GM12878 (cell line): ENCODE measurements at regions not wholly inside any gene's neighbourhood (a gene's known extent, or its start where the extent isn't known, plus 50 kb on each side); places are given as distances from the start of the nearest gene placed in this dataset.

ENCODE experiments used
- ATAC-seq: fragments of 200-7000 bp; cut with Tn5 transposase; 3 replicates; pipeline ENCODE4 v1.9.1; 2020; ENCODE audit warnings: mild to moderate bottlenecking, moderate library complexity
- BruUV-seq: library from RNA; stranded (reverse); fragments of 400-500 nt; replicated peaks from 2 replicates; lab custom pipeline; 2021; lab: Mats Ljungman, UMichigan
- CTCF ChIA-PET: fragments of 300-600 bp; sonication (Branson Sonifier 250); formaldehyde crosslinking; extraction: SDS; loops from one replicate; lab custom pipeline; 2021; ENCODE audit warnings: inconsistent platforms; lab: Yijun Ruan, JAX
- POLR2A ChIA-PET: fragments of 350-600 bp; formaldehyde crosslinking; extraction: SDS; loops from one replicate; lab custom pipeline; 2021; ENCODE audit warnings: inconsistent platforms; lab: Charles Lee
- RAD21 ChIA-PET: fragments of 300-600 bp; sonication (Branson Sonifier 250); formaldehyde crosslinking; loops from one replicate; lab custom pipeline; 2023; ENCODE audit warnings: antibody characterized with exemption; ENCODE audit not compliant: unreplicated experiment; lab: Charles Lee
- SMC1A ChIA-PET: fragments of 300-600 bp; sonication (Branson Sonifier 250); formaldehyde crosslinking; loops from one replicate; lab custom pipeline; 2023; ENCODE audit not compliant: unreplicated experiment, uncharacterized antibody; lab: Charles Lee
- DNase-seq: peaks from one replicate; pipeline ENCODE4 v3.0.0-alpha.2; 2011; ENCODE audit warnings: low read depth, low spot score
- FAIRE-seq: peaks from 3 replicates; lab custom pipeline; 2011; peaks lifted over from hg19 to GRCh38; lab: Jason Lieb, UNC
- H2AFZ ChIP-seq: 2 replicates; pipeline ENCODE4 v1.6.0; 2011; ENCODE audit warnings: low read depth, low read length, control low read depth; ENCODE audit not compliant: control insufficient read depth
- H3K27ac ChIP-seq: 2 replicates; pipeline ENCODE4 v1.5.1; 2011; ENCODE audit warnings: control low read depth; ENCODE audit not compliant: control insufficient read depth, insufficient read depth
- H3K27me3 ChIP-seq, 2 experiments: replicated peaks in 1 of 2; 2 replicates each; pipeline versions ENCODE4 v1.6.0 to v1.6.1; 2011; ENCODE audit warnings: low read length in 1 of 2; ENCODE audit not compliant: control insufficient read depth in 2 of 2, insufficient read depth in 2 of 2
- H3K36me3 ChIP-seq, 2 experiments: 2 replicates each; pipeline ENCODE4 v1.5.1; 2011; ENCODE audit warnings: low read length in 1 of 2; ENCODE audit not compliant: control insufficient read depth in 2 of 2, insufficient read depth in 2 of 2
- H3K4me1 ChIP-seq: 2 replicates; pipeline ENCODE4 v1.6.1; 2011; ENCODE audit warnings: mild to moderate bottlenecking, low read length, moderate library complexity, mixed read lengths; ENCODE audit not compliant: control insufficient read depth, insufficient read depth
- H3K4me2 ChIP-seq: 2 replicates; pipeline ENCODE4 v1.6.0; 2011; ENCODE audit warnings: control low read depth; ENCODE audit not compliant: control insufficient read depth, insufficient read depth
- H3K4me3 ChIP-seq: fragments of 200-600 bp; sonication (generic); 2 replicates; pipeline ENCODE4 v1.5.1; 2016
- H3K79me2 ChIP-seq: 2 replicates; pipeline ENCODE4 v1.6.0; 2011; ENCODE audit warnings: low read length; ENCODE audit not compliant: control insufficient read depth, insufficient read depth
- H3K9ac ChIP-seq: 2 replicates; pipeline ENCODE4 v1.8.0; 2011; ENCODE audit warnings: low read length, control low read depth, mixed read lengths; ENCODE audit not compliant: control insufficient read depth, insufficient read depth
- H3K9me3 ChIP-seq: replicated peaks from 3 replicates; pipeline ENCODE4 v1.5.1; 2011; ENCODE audit warnings: mild to moderate bottlenecking, low read length; ENCODE audit not compliant: control insufficient read depth, insufficient read depth
- H4K20me1 ChIP-seq: 2 replicates; pipeline ENCODE4 v1.6.0; 2011; ENCODE audit not compliant: control insufficient read depth, insufficient read depth
- BCL11A ChIP-seq: IDR thresholded peaks from 2 replicates; pipeline ENCODE4 v1.6.1; 2011; ENCODE audit warnings: low read depth, low read length
- CEBPB ChIP-seq, 2 experiments: fragments of 150-350 bp in 1 of 2; IDR thresholded peaks; 2 replicates each; pipeline ENCODE4 v1.6.1; 2012 to 2014; ENCODE audit warnings: low read depth in 2 of 2, low read length in 2 of 2, borderline replicate concordance in 1 of 2, inconsistent platforms in 1 of 2
- CHD2 ChIP-seq: IDR thresholded peaks from 2 replicates; pipeline ENCODE4 v1.6.1; 2011; ENCODE audit warnings: low read depth, low read length, improper control_type of control experiment, borderline replicate concordance
- ESRRA ChIP-seq: IDR thresholded peaks from 2 replicates; pipeline ENCODE4 v1.6.1; 2012; ENCODE audit warnings: mild to moderate bottlenecking, low read length, improper control_type of control experiment
- ETV6 ChIP-seq, 2 experiments: fragments of 450-650 bp in 1 of 2; IDR thresholded peaks in 1 of 2; conservative IDR thresholded peaks in 1 of 2; 2 replicates each; pipeline ENCODE4 v1.6.1; 2014; ENCODE audit warnings: antibody characterized with exemption in 1 of 2, borderline replicate concordance in 1 of 2, low read depth in 1 of 2, mild to moderate bottlenecking in 1 of 2, moderate library complexity in 1 of 2
- HDGF ChIP-seq: fragments of 450-650 bp; IDR thresholded peaks from 2 replicates; pipeline ENCODE4 v1.6.1; 2016; ENCODE audit warnings: antibody characterized with exemption
- NKRF ChIP-seq: fragments of 450-650 bp; conservative IDR thresholded peaks from 2 replicates; pipeline ENCODE4 v1.6.1; 2017; ENCODE audit warnings: mild to moderate bottlenecking, moderate library complexity
- NR2F1 ChIP-seq: fragments of 450-650 bp; conservative IDR thresholded peaks from 2 replicates; pipeline ENCODE4 v1.6.1; 2017; ENCODE audit warnings: mild to moderate bottlenecking
- POU2F2 ChIP-seq: IDR thresholded peaks from 3 replicates; pipeline ENCODE4 v1.6.1; 2011; ENCODE audit warnings: low read depth, mild to moderate bottlenecking, low read length, borderline replicate concordance
- RBBP5 ChIP-seq: fragments of 200-600 bp; sonication (generic); conservative IDR thresholded peaks from 2 replicates; pipeline ENCODE4 v1.6.1; 2016
- RUNX3 ChIP-seq: IDR thresholded peaks from 2 replicates; pipeline ENCODE4 v1.6.1; 2012; ENCODE audit warnings: low read length, inconsistent platforms
- SUZ12 ChIP-seq: fragments of 200-600 bp; sonication (generic); IDR thresholded peaks from one replicate; pipeline ENCODE4 v1.6.1; 2018; ENCODE audit warnings: antibody characterized with exemption, mild to moderate bottlenecking; ENCODE audit not compliant: unreplicated experiment
- TCF12 ChIP-seq: IDR thresholded peaks from 2 replicates; pipeline ENCODE4 v1.6.1; 2011; ENCODE audit warnings: low read depth, mild to moderate bottlenecking, low read length
- USF1 ChIP-seq: IDR thresholded peaks from 2 replicates; pipeline ENCODE4 v1.6.1; 2011; ENCODE audit warnings: borderline replicate concordance, low read depth, mild to moderate bottlenecking, moderate library complexity, mixed read lengths, low read length; ENCODE audit not compliant: insufficient read depth; ENCODE audit errors: extremely low read length
- ZBTB40 ChIP-seq: fragments of 450-650 bp; IDR thresholded peaks from 2 replicates; pipeline ENCODE4 v1.6.1; 2016; ENCODE audit warnings: mild to moderate bottlenecking, moderate library complexity, borderline replicate concordance
- ZNF217 ChIP-seq: fragments of 450-650 bp; IDR thresholded peaks from 2 replicates; pipeline ENCODE4 v1.6.1; 2017; ENCODE audit warnings: antibody characterized with exemption, mild to moderate bottlenecking
- ZNF622 ChIP-seq: fragments of 450-650 bp; IDR thresholded peaks from 2 replicates; pipeline ENCODE4 v1.6.1; 2017; ENCODE audit warnings: mild to moderate bottlenecking, inconsistent platforms
- ZZZ3 ChIP-seq: IDR thresholded peaks from 2 replicates; pipeline ENCODE4 v1.6.1; 2011; ENCODE audit warnings: low read depth; ENCODE audit not compliant: control insufficient read depth, insufficient read length
- WGBS: methylation state at CpG from one replicate; pipeline ENCODE4 v1.1.6; 2016; ENCODE audit warnings: low lambda C conversion rate; ENCODE audit not compliant: insufficient replicate concordance, insufficient coverage; ENCODE audit errors: missing lambda C conversion rate; 5-methylcytosine and 5-hydroxymethylcytosine counted together
- in situ Hi-C: fragments of 300-500 bp; cut with MboI; formaldehyde crosslinking; loops from 9 replicates; pipeline ENCODE4 v1.14.3; 2018; ENCODE audit warnings: mixed read lengths
- intact Hi-C: fragments of 100-400 bp; cut with micrococcal nuclease; formaldehyde crosslinking; loops from one replicate; pipeline ENCODE4 v1.14.2; 2022; ENCODE audit not compliant: unreplicated experiment

GRCh38 chr12:100075598-100075997 lies 67.1 kb downstream of the BLTP3B start:
- ChIA-PET SMC1A (interaction anchor here (0.6 kb wide), 1 partner anchor 268 kb away, joined by 3 read pairs; no protein-coding TSS in a partner anchor), RAD21 (no interaction called here), POLR2A (no interaction called here), CTCF (interaction anchor here (0.7 kb wide), 1 partner anchor 41 kb away, joined by 3 read pairs; no protein-coding TSS in a partner anchor)
- no TSS peak for BruUV-seq
- Histone ChIP-seq H2AFZ (no peak overlapping the region), H3K9ac (no peak overlapping the region), H3K4me1 (no peaks in the 10 kb centered on the region), H3K9me3 (peaks cover 3% of the 10 kb centered on the region; the same call in 2 of the 3 replicates), H3K79me2 (no peaks in the 10 kb centered on the region), H3K27me3 (no peaks in the 10 kb centered on the region), H4K20me1 (no peaks in the 10 kb centered on the region), H3K27ac (no peak overlapping the region), H3K36me3 (no peaks in the 10 kb centered on the region; a peak in 2 of 4 replicates), H3K4me3 (no peak overlapping the region), H3K4me2 (no peak overlapping the region)
- TF ChIP-seq HDGF (no peak), ESRRA (no peak), BCL11A (no peak), ZZZ3 (no peak), ZBTB40 (no peak), NR2F1 (no peak), SUZ12 (no peak), NKRF (no peak), POU2F2 (no peak), RBBP5 (no peak), ETV6 (conservative IDR thresholded peaks at IDR 0.05 in 1 of 2, IDR thresholded peaks at IDR 0.05 in 1 of 2; ENCODE audit: borderline replicate concordance in 1 of 2, low read depth in 1 of 2) (no peak), TCF12 (no peak), CHD2 (no peak), RUNX3 (no peak), CEBPB (IDR thresholded peaks at IDR 0.05; ENCODE audit: borderline replicate concordance in 1 of 2, low read depth in 2 of 2, low read length in 2 of 2) (no peak), ZNF217 (no peak), USF1 (no peak), ZNF622 (no peak)
- 100% methylated on average over 2 of the region's 2 CpGs for WGBS
- FAIRE-seq: no peak
- in situ Hi-C loops: no loop called here
- no peak for ATAC-seq
- DNase-seq: no peak
- intact Hi-C loops: no loop called here
